ENCODE measurements at regions not wholly inside any gene's neighbourhood (a gene's known extent, or its start where the extent isn't known, plus 50 kb on each side); places are given as distances from the start of the nearest gene placed in this dataset.

GRCh38 chr17:77598241-77598620, 360.3 kb upstream of the TNRC6C start:
- H3K36me3 Mint-ChIP-seq: no peaks in the 10 kb centered on the region
- POLR2A ChIA-PET: no interaction called here
- TF ChIP-seq, protein P1, sequence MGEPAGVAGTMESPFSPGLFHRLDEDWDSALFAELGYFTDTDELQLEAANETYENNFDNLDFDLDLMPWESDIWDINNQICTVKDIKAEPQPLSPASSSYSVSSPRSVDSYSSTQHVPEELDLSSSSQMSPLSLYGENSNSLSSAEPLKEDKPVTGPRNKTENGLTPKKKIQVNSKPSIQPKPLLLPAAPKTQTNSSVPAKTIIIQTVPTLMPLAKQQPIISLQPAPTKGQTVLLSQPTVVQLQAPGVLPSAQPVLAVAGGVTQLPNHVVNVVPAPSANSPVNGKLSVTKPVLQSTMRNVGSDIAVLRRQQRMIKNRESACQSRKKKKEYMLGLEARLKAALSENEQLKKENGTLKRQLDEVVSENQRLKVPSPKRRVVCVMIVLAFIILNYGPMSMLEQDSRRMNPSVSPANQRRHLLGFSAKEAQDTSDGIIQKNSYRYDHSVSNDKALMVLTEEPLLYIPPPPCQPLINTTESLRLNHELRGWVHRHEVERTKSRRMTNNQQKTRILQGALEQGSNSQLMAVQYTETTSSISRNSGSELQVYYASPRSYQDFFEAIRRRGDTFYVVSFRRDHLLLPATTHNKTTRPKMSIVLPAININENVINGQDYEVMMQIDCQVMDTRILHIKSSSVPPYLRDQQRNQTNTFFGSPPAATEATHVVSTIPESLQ (CRISPR knock-in tag; IDR thresholded peaks at IDR 0.05): no peak
- TF ChIP-seq ARID4B (CRISPR knock-in tag; IDR thresholded peaks at IDR 0.05; ENCODE audit: borderline replicate concordance) (no peak), ATF1 (CRISPR knock-in tag; IDR thresholded peaks at IDR 0.05) (no peak), SP1 (CRISPR knock-in tag; conservative IDR thresholded peaks at IDR 0.05) (no peak), ZNF121 (CRISPR knock-in tag; IDR thresholded peaks at IDR 0.05) (no peak), TEAD1 (CRISPR knock-in tag; IDR thresholded peaks at IDR 0.05) (no peak), ZNF423 (CRISPR knock-in tag; IDR thresholded peaks at IDR 0.05) (no peak), JAZF1 (CRISPR knock-in tag; IDR thresholded peaks at IDR 0.05) (no peak), ETV6 (CRISPR knock-in tag; IDR thresholded peaks at IDR 0.05) (no peak), IRF2 (CRISPR knock-in tag; IDR thresholded peaks at IDR 0.05; ENCODE audit: borderline replicate concordance, low read depth) (no peak), ZMAT4 (CRISPR knock-in tag; IDR thresholded peaks at IDR 0.05) (no peak), E2F4 (CRISPR knock-in tag; IDR thresholded peaks at IDR 0.05; ENCODE audit: borderline replicate concordance, low read depth) (no peak), ZBTB21 (CRISPR knock-in tag; IDR thresholded peaks at IDR 0.05; ENCODE audit: borderline replicate concordance) (no peak), E2F1 (CRISPR knock-in tag; IDR thresholded peaks at IDR 0.05) (no peak)
- TF ChIP-seq, protein P2, sequence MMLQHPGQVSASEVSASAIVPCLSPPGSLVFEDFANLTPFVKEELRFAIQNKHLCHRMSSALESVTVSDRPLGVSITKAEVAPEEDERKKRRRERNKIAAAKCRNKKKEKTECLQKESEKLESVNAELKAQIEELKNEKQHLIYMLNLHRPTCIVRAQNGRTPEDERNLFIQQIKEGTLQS (CRISPR knock-in tag; conservative IDR thresholded peaks at IDR 0.05): no peak
- CTCF ChIA-PET: interaction anchor here (0.5 to 2.4 kb wide), 4 partner anchors 9 to 290 kb away, joined by 3 to 13 read pairs (median 5); no protein-coding TSS in a partner anchor
- DNase-seq (ENCODE audit: low spot score) (no peak), ATAC-seq (no peak)
- H3K4me3 Mint-ChIP-seq: no peak overlapping the region
- H3K9me3 Mint-ChIP-seq: no peaks in the 10 kb centered on the region
- no peak overlapping the region for H3K27ac Mint-ChIP-seq
- H3K27me3 Mint-ChIP-seq (ENCODE audit: low read depth): no peaks in the 10 kb centered on the region
- no peaks in the 10 kb centered on the region for H3K4me1 Mint-ChIP-seq

GRCh38 chr17:77599699-77600098, 358.8 kb upstream of the TNRC6C start:
- H3K27me3 Mint-ChIP-seq (ENCODE audit: low read depth): no peaks in the 10 kb centered on the region
- CTCF ChIA-PET: no interaction called here
- no peak for DNase-seq (ENCODE audit: low spot score)
- ATAC-seq: no peak
- no peaks in the 10 kb centered on the region for H3K36me3 Mint-ChIP-seq
- POLR2A ChIA-PET: interaction anchor here (0.6 kb wide), 1 partner anchor 823 kb away, joined by 4 read pairs; no protein-coding TSS in a partner anchor
- H3K4me3 Mint-ChIP-seq: no peak overlapping the region
- H3K27ac Mint-ChIP-seq: no peak overlapping the region
- H3K9me3 Mint-ChIP-seq: no peaks in the 10 kb centered on the region
- H3K4me1 Mint-ChIP-seq: no peaks in the 10 kb centered on the region
- TF ChIP-seq FOXK1 (CRISPR knock-in tag; IDR thresholded peaks at IDR 0.05): no peak
- no peak for TF ChIP-seq ZBTB21 (CRISPR knock-in tag; IDR thresholded peaks at IDR 0.05; ENCODE audit: borderline replicate concordance)
- TF ChIP-seq NFE2L1 (CRISPR knock-in tag; IDR thresholded peaks at IDR 0.05): no peak
- TF ChIP-seq NR2C2 (CRISPR knock-in tag; IDR thresholded peaks at IDR 0.05): no peak
- no peak for TF ChIP-seq AR (CRISPR knock-in tag; IDR thresholded peaks at IDR 0.05)
- TF ChIP-seq, protein P3, sequence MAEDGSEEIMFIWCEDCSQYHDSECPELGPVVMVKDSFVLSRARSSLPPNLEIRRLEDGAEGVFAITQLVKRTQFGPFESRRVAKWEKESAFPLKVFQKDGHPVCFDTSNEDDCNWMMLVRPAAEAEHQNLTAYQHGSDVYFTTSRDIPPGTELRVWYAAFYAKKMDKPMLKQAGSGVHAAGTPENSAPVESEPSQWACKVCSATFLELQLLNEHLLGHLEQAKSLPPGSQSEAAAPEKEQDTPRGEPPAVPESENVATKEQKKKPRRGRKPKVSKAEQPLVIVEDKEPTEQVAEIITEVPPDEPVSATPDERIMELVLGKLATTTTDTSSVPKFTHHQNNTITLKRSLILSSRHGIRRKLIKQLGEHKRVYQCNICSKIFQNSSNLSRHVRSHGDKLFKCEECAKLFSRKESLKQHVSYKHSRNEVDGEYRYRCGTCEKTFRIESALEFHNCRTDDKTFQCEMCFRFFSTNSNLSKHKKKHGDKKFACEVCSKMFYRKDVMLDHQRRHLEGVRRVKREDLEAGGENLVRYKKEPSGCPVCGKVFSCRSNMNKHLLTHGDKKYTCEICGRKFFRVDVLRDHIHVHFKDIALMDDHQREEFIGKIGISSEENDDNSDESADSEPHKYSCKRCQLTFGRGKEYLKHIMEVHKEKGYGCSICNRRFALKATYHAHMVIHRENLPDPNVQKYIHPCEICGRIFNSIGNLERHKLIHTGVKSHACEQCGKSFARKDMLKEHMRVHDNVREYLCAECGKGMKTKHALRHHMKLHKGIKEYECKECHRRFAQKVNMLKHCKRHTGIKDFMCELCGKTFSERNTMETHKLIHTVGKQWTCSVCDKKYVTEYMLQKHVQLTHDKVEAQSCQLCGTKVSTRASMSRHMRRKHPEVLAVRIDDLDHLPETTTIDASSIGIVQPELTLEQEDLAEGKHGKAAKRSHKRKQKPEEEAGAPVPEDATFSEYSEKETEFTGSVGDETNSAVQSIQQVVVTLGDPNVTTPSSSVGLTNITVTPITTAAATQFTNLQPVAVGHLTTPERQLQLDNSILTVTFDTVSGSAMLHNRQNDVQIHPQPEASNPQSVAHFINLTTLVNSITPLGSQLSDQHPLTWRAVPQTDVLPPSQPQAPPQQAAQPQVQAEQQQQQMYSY (CRISPR knock-in tag; IDR thresholded peaks at IDR 0.05): no peak

All from WTC11 (cell line).